H1 (cell line): ENCODE measurements at regions not wholly inside any gene's neighbourhood (a gene's known extent, or its start where the extent isn't known, plus 50 kb on each side); places are given as distances from the start of the nearest gene placed in this dataset.

ENCODE experiments used
- CTCF ChIA-PET: fragments of 300-600 bp; sonication (Branson Sonifier 250); formaldehyde crosslinking; loops from one replicate; lab custom pipeline; 2021; ENCODE audit not compliant: partially characterized antibody; lab: Charles Lee
- POLR2A ChIA-PET: fragments of 300-600 bp; sonication (Branson Sonifier 250); formaldehyde crosslinking; loops from one replicate; lab custom pipeline; 2021; ENCODE audit warnings: inconsistent platforms; ENCODE audit not compliant: partially characterized antibody; lab: Charles Lee
- DNase-seq, 2 experiments: peaks; one replicate each; pipeline versions ENCODE4 v3.0.0 to v3.0.0-alpha.2; 2010 to 2022; ENCODE audit warnings: low spot score in 2 of 2, low read depth in 1 of 2, mixed read lengths in 1 of 2
- FAIRE-seq: peaks from 2 replicates; lab custom pipeline; 2011; peaks lifted over from hg19 to GRCh38; lab: Jason Lieb, UNC
- H2AFZ ChIP-seq: 2 replicates; pipeline ENCODE4 v1.8.1; 2012; ENCODE audit warnings: low read length, inconsistent platforms
- H2AK5ac ChIP-seq: 2 replicates; pipeline ENCODE4 v1.6.1; 2013; ENCODE audit warnings: low read depth, low read length
- H2BK120ac ChIP-seq: replicated peaks from 2 replicates; pipeline ENCODE3; 2013; ENCODE audit warnings: low read depth, low read length, inconsistent platforms
- H2BK12ac ChIP-seq: 2 replicates; pipeline ENCODE4 v1.6.1; 2013; ENCODE audit warnings: low read depth, low read length
- H2BK15ac ChIP-seq: 2 replicates; pipeline ENCODE4 v1.6.1; 2013; ENCODE audit warnings: low read length
- H2BK20ac ChIP-seq: 2 replicates; pipeline ENCODE4 v1.6.1; 2013; ENCODE audit warnings: low read length
- H2BK5ac ChIP-seq: 2 replicates; pipeline ENCODE4 v1.6.1; 2013; ENCODE audit warnings: low read depth, low read length
- H3K14ac ChIP-seq: 2 replicates; pipeline ENCODE4 v1.6.1; 2013; ENCODE audit warnings: inconsistent platforms; ENCODE audit not compliant: insufficient read length
- H3K18ac ChIP-seq: 2 replicates; pipeline ENCODE4 v1.6.1; 2013; ENCODE audit warnings: low read length; ENCODE audit errors: extremely low read depth
- H3K23ac ChIP-seq: 2 replicates; pipeline ENCODE4 v1.6.1; 2013; ENCODE audit warnings: inconsistent platforms; ENCODE audit not compliant: insufficient read length
- H3K23me2 ChIP-seq: 2 replicates; pipeline ENCODE4 v1.6.1; 2013; ENCODE audit warnings: low read depth, low read length
- H3K27ac ChIP-seq: 2 replicates; pipeline ENCODE4 v1.6.1; 2011; ENCODE audit warnings: low read depth, low read length, inconsistent platforms
- H3K27me3 ChIP-seq, 4 experiments: replicated peaks in 1 of 4; 1 replicate in 1 of 4; 2 replicates in 3 of 4; pipeline versions ENCODE4 v1.6.1 to v1.8.1; 2011 to 2013; ENCODE audit warnings: low read length in 3 of 4, mild to moderate bottlenecking in 3 of 4, inconsistent platforms in 2 of 4, mixed read lengths in 2 of 4, moderate library complexity in 1 of 4; ENCODE audit not compliant: control insufficient read depth in 3 of 4, insufficient read depth in 3 of 4; ENCODE audit errors: extremely low read depth in 1 of 4
- H3K36me3 ChIP-seq, 4 experiments: 2 replicates each; pipeline versions ENCODE4 v1.6.1 to v1.8.1; 2011 to 2013; ENCODE audit warnings: mild to moderate bottlenecking in 4 of 4, low read length in 3 of 4, moderate library complexity in 2 of 4, control low read depth in 1 of 4, inconsistent platforms in 1 of 4; ENCODE audit not compliant: insufficient read depth in 4 of 4, control insufficient read depth in 2 of 4
- H3K4ac ChIP-seq: replicated peaks from 2 replicates; pipeline ENCODE3; 2013; ENCODE audit warnings: low read length, low read depth, mixed read lengths, inconsistent platforms; ENCODE audit not compliant: insufficient read length
- H3K4me1 ChIP-seq, 4 experiments: replicated peaks in 1 of 4; 1 replicate in 1 of 4; 2 replicates in 3 of 4; pipeline versions ENCODE4 v1.6.1 to v1.8.1; 2011 to 2013; ENCODE audit warnings: low read length in 3 of 4, inconsistent platforms in 2 of 4, mixed read lengths in 1 of 4; ENCODE audit not compliant: insufficient read depth in 4 of 4, control insufficient read depth in 3 of 4
- H3K4me2 ChIP-seq, 2 experiments: 2 replicates each; pipeline versions ENCODE4 v1.6.1 to v1.8.1; 2011 to 2013; ENCODE audit warnings: low read depth in 2 of 2, low read length in 2 of 2, control low read depth in 1 of 2, inconsistent platforms in 1 of 2, mild to moderate bottlenecking in 1 of 2; ENCODE audit not compliant: insufficient read depth in 1 of 2
- H3K4me3 ChIP-seq, 4 experiments: fragments of 200-600, 300-600 bp in 1 of 4; sonication (generic), shearing (Covaris generic), sonication (Bioruptor Twin) in 1 of 4; 2 replicates each; pipeline versions ENCODE4 v1.5.1 to v1.8.1; 2011 to 2016; ENCODE audit warnings: low read length in 4 of 4, low read depth in 3 of 4, control low read depth in 2 of 4, inconsistent platforms in 2 of 4, mild to moderate bottlenecking in 2 of 4, mixed read lengths in 1 of 4, moderate library complexity in 1 of 4; ENCODE audit not compliant: insufficient read depth in 2 of 4; ENCODE audit errors: extremely low read depth in 1 of 4
- H3K56ac ChIP-seq: replicated peaks from 2 replicates; pipeline ENCODE3; 2013; ENCODE audit warnings: low read depth, mild to moderate bottlenecking, mixed read lengths, low read length, inconsistent platforms; ENCODE audit not compliant: insufficient read length
- H3K79me1 ChIP-seq: 2 replicates; pipeline ENCODE4 v1.6.1; 2013; ENCODE audit warnings: low read depth, low read length, control low read depth
- H3K79me2 ChIP-seq, 2 experiments: 2 replicates each; pipeline versions ENCODE4 v1.6.1 to v1.8.1; 2012 to 2013; ENCODE audit warnings: low read length in 2 of 2, mild to moderate bottlenecking in 2 of 2, inconsistent platforms in 1 of 2; ENCODE audit not compliant: insufficient read depth in 2 of 2, control insufficient read depth in 1 of 2
- H3K9ac ChIP-seq, 4 experiments: replicated peaks in 1 of 4; 1 replicate in 1 of 4; 2 replicates in 3 of 4; pipeline versions ENCODE4 v1.6.1 to v1.8.1; 2011 to 2013; ENCODE audit warnings: low read depth in 3 of 4, low read length in 3 of 4, control low read depth in 2 of 4, mild to moderate bottlenecking in 2 of 4, moderate library complexity in 2 of 4, inconsistent platforms in 1 of 4; ENCODE audit errors: extremely low read depth in 1 of 4
- H3K9me3 ChIP-seq, 2 experiments: 2 replicates each; pipeline versions ENCODE4 v1.6.1 to v1.8.1; 2012 to 2013; ENCODE audit warnings: mild to moderate bottlenecking in 2 of 2, moderate library complexity in 2 of 2, control low read depth in 1 of 2, inconsistent platforms in 1 of 2, low read depth in 1 of 2, low read length in 1 of 2, mixed read lengths in 1 of 2; ENCODE audit not compliant: insufficient read depth in 2 of 2
- H4K20me1 ChIP-seq, 2 experiments: replicated peaks in 1 of 2; 2 replicates each; pipeline versions ENCODE3 to v1.8.1; 2011 to 2013; ENCODE audit warnings: inconsistent platforms in 2 of 2, low read length in 2 of 2, mild to moderate bottlenecking in 1 of 2; ENCODE audit not compliant: insufficient read depth in 2 of 2, control insufficient read depth in 1 of 2
- H4K5ac ChIP-seq: 2 replicates; pipeline ENCODE4 v1.6.1; 2013; ENCODE audit warnings: low read length, low read depth, mixed read lengths, inconsistent platforms; ENCODE audit not compliant: insufficient read length
- H4K8ac ChIP-seq: 2 replicates; pipeline ENCODE4 v1.8.0; 2013; ENCODE audit warnings: mild to moderate bottlenecking, moderate library complexity, low read length, inconsistent platforms; ENCODE audit not compliant: insufficient read depth; ENCODE audit errors: extremely low read depth
- H4K91ac ChIP-seq: replicated peaks from 2 replicates; pipeline ENCODE3; 2013; ENCODE audit warnings: low read length, mixed read lengths, inconsistent platforms; ENCODE audit not compliant: insufficient read length
- BCL11A ChIP-seq, 2 experiments: IDR thresholded peaks; one replicate each; pipeline ENCODE4 v1.6.1; 2011; ENCODE audit warnings: low read depth in 2 of 2, low read length in 2 of 2, mild to moderate bottlenecking in 2 of 2
- BRCA1 ChIP-seq: IDR thresholded peaks from 2 replicates; pipeline ENCODE4 v1.6.1; 2012; ENCODE audit warnings: low read depth, low read length, improper control_type of control experiment
- CHD2 ChIP-seq: IDR thresholded peaks from 2 replicates; pipeline ENCODE4 v1.6.1; 2012; ENCODE audit warnings: low read length, improper control_type of control experiment
- FOSL1 ChIP-seq: IDR thresholded peaks from 2 replicates; pipeline ENCODE4 v1.6.1; 2011; ENCODE audit warnings: mild to moderate bottlenecking, low read depth, low read length, moderate library complexity; ENCODE audit not compliant: insufficient read depth
- RFX5 ChIP-seq: IDR thresholded peaks from 2 replicates; pipeline ENCODE4 v1.6.1; 2011; ENCODE audit warnings: low read depth, low read length, improper control_type of control experiment, borderline replicate concordance
- RNF2 ChIP-seq: fragments of 200-900, 300-1000 bp; sonication (generic); IDR thresholded peaks from 2 replicates; pipeline ENCODE4 v1.7.1; 2016; ENCODE audit warnings: borderline replicate concordance, low read depth, mild to moderate bottlenecking, antibody characterized with exemption, low read length; ENCODE audit not compliant: poor library complexity, severe bottlenecking; ENCODE audit errors: missing control alignments
- SAP30 ChIP-seq: fragments of 300-600 bp; sonication (generic); IDR thresholded peaks from 2 replicates; pipeline ENCODE4 v1.7.1; 2012; ENCODE audit warnings: low read length, moderate library complexity, mild to moderate bottlenecking, inconsistent platforms; ENCODE audit not compliant: insufficient read depth, insufficient replicate concordance
- SIX5 ChIP-seq: IDR thresholded peaks from 2 replicates; pipeline ENCODE4 v1.6.1; 2011; ENCODE audit warnings: mild to moderate bottlenecking, low read depth, low read length
- TAF1 ChIP-seq: IDR thresholded peaks from 2 replicates; pipeline ENCODE4 v1.6.1; 2011; ENCODE audit warnings: mild to moderate bottlenecking, low read depth, low read length
- TBP ChIP-seq: IDR thresholded peaks from 2 replicates; pipeline ENCODE4 v1.6.1; 2011; ENCODE audit warnings: low read depth, low read length, improper control_type of control experiment
- TCF12 ChIP-seq: IDR thresholded peaks from 2 replicates; pipeline ENCODE4 v1.6.1; 2011; ENCODE audit warnings: low read depth, mild to moderate bottlenecking, low read length
- YY1 ChIP-seq: IDR thresholded peaks from 2 replicates; pipeline ENCODE4 v1.6.1; 2011; ENCODE audit warnings: low read depth, mild to moderate bottlenecking, low read length
- WGBS, 2 experiments: shearing (Covaris generic) in 1 of 2; methylation state at CpG; one replicate each; pipeline versions ENCODE4 v1.1.6 to v1.1.7; 2013 to 2015; ENCODE audit warnings: low lambda C conversion rate in 2 of 2, mixed read lengths in 2 of 2, inconsistent platforms in 1 of 2, low coverage in 1 of 2, missing lambda C conversion rate in 1 of 2; ENCODE audit not compliant: insufficient replicate concordance in 2 of 2, insufficient coverage in 1 of 2, insufficient read length in 1 of 2; ENCODE audit errors: extremely low coverage in 1 of 2, missing lambda C conversion rate in 1 of 2; 5-methylcytosine and 5-hydroxymethylcytosine counted together
- TF ChIP-seq, protein P1 (sequence below), 3 experiments: IDR thresholded peaks; 1 replicate in 2 of 3; 2 replicates in 1 of 3; pipeline versions ENCODE4 v1.5.1 to v1.6.1; 2011; ENCODE audit warnings: low read length in 3 of 3, mild to moderate bottlenecking in 3 of 3, inconsistent platforms in 2 of 3, low read depth in 1 of 3, moderate library complexity in 1 of 3; ENCODE audit not compliant: insufficient read depth in 1 of 3; ENCODE audit errors: control extremely low read depth in 1 of 3

DNA sequence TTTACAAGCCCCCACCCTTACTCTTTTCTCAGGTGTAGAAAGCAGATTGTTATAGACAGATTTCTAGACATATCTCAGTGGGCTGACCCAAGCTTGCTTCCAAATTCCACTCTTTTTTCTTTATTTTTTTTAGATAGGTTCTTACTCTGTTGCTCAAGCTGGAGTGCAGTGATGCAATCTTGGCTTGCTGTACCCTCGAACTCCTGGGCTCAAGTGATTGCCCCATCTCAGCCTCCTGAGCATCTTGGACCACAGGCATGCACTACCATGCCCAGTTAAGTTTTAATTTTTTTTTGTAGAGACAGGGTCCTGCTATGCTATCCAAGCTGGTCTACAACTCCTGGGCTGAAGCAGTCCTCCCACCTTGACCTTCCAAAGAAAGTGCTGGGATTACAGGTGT, 53.5 kb upstream of the ADAMTS9 start:
- no peak overlapping the region for H3K4me2 ChIP-seq
- H4K20me1 ChIP-seq: no peaks in the 10 kb centered on the region
- no peak overlapping the region for H3K56ac ChIP-seq
- no peaks in the 10 kb centered on the region for H3K4me1 ChIP-seq
- H3K23me2 ChIP-seq: no peaks in the 10 kb centered on the region
- H2AK5ac ChIP-seq: no peak overlapping the region
- H3K4ac ChIP-seq: no peak overlapping the region
- no peak overlapping the region for H4K8ac ChIP-seq
- H3K18ac ChIP-seq: no peak overlapping the region
- H3K79me1 ChIP-seq: no peaks in the 10 kb centered on the region
- no peak overlapping the region for H2AFZ ChIP-seq
- no peak overlapping the region for H3K14ac ChIP-seq
- DNase-seq (no peak), FAIRE-seq (no peak)
- H2BK5ac ChIP-seq: no peak overlapping the region
- ChIA-PET POLR2A (no interaction called here), CTCF (interaction anchor here (0.6 to 0.9 kb wide), 3 partner anchors 22 to 1052 kb away, joined by 3 read pairs; no protein-coding TSS in a partner anchor)
- no peaks in the 10 kb centered on the region for H3K36me3 ChIP-seq
- no peak overlapping the region for H2BK15ac ChIP-seq
- H4K5ac ChIP-seq: no peak overlapping the region
- H2BK12ac ChIP-seq: no peak overlapping the region
- H3K9ac ChIP-seq: no peak overlapping the region
- H2BK120ac ChIP-seq: no peak overlapping the region
- no peak overlapping the region for H3K27ac ChIP-seq
- H4K91ac ChIP-seq: no peak overlapping the region
- no peaks in the 10 kb centered on the region for H3K9me3 ChIP-seq
- no peaks in the 10 kb centered on the region for H3K27me3 ChIP-seq
- H2BK20ac ChIP-seq: no peak overlapping the region
- no peak overlapping the region for H3K23ac ChIP-seq
- no peak overlapping the region for H3K4me3 ChIP-seq
- no peaks in the 10 kb centered on the region for H3K79me2 ChIP-seq
- 100% methylated on average over 1 of the region's 1 CpG; no CpG with 5 or more reads in 1 of the 2 experiments for WGBS, 2 experiments
- no peak for TF ChIP-seq BRCA1
- no peak for TF ChIP-seq CHD2
- no peak for TF ChIP-seq YY1
- no peak for TF ChIP-seq FOSL1
- no peak for TF ChIP-seq TCF12
- TF ChIP-seq TBP: no peak
- no peak for TF ChIP-seq SAP30
- TF ChIP-seq SIX5: no peak
- TF ChIP-seq BCL11A (IDR thresholded peaks at IDR 0.05; ENCODE audit: low read depth in 2 of 2, low read length in 2 of 2): no peak
- TF ChIP-seq RNF2: no peak
- TF ChIP-seq, protein P1, sequence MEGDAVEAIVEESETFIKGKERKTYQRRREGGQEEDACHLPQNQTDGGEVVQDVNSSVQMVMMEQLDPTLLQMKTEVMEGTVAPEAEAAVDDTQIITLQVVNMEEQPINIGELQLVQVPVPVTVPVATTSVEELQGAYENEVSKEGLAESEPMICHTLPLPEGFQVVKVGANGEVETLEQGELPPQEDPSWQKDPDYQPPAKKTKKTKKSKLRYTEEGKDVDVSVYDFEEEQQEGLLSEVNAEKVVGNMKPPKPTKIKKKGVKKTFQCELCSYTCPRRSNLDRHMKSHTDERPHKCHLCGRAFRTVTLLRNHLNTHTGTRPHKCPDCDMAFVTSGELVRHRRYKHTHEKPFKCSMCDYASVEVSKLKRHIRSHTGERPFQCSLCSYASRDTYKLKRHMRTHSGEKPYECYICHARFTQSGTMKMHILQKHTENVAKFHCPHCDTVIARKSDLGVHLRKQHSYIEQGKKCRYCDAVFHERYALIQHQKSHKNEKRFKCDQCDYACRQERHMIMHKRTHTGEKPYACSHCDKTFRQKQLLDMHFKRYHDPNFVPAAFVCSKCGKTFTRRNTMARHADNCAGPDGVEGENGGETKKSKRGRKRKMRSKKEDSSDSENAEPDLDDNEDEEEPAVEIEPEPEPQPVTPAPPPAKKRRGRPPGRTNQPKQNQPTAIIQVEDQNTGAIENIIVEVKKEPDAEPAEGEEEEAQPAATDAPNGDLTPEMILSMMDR (IDR thresholded peaks at IDR 0.05; ENCODE audit: control extremely low read depth in 1 of 3, insufficient read depth in 1 of 3, low read depth in 1 of 3, low read length in 3 of 3): no peak
- no peak for TF ChIP-seq TAF1
- TF ChIP-seq RFX5: no peak
